ENCODE measurements at regions not wholly inside any gene's neighbourhood (a gene's known extent, or its start where the extent isn't known, plus 50 kb on each side); places are given as distances from the start of the nearest gene placed in this dataset.

DNA sequence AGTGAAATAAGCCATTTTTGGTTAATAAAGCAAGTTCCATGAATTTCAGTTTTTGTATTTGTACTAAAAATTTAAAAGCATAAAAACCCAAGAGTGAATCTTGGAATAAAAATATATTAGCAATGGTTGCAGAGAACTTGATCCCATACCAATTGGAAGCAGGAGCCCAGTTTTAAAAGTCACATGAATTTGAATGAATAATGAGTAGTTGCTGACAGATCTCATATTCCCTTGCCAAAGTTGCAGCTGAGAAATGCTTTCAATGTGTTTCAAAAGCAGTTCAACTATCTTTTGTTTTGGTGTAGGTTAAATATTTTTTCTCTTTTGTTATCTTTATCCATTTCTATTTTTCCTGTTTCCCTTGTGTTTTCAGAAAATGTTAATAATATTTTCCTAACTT is 818.6 kb downstream of the CDH18 start:
- H3K27ac ChIP-seq (ENCODE audit: low read depth in 1 of 2, low read length in 2 of 2), result no peak overlapping the region
- intact Hi-C loops (cut with micrococcal nuclease), result no loop called here
- no peaks in the 10 kb centered on the region for H3K9me3 ChIP-seq (replicated peaks in 1 of 2; ENCODE audit: control insufficient read depth in 1 of 2, insufficient read depth in 1 of 2, low read length in 2 of 2)
- TF ChIP-seq, protein P1, sequence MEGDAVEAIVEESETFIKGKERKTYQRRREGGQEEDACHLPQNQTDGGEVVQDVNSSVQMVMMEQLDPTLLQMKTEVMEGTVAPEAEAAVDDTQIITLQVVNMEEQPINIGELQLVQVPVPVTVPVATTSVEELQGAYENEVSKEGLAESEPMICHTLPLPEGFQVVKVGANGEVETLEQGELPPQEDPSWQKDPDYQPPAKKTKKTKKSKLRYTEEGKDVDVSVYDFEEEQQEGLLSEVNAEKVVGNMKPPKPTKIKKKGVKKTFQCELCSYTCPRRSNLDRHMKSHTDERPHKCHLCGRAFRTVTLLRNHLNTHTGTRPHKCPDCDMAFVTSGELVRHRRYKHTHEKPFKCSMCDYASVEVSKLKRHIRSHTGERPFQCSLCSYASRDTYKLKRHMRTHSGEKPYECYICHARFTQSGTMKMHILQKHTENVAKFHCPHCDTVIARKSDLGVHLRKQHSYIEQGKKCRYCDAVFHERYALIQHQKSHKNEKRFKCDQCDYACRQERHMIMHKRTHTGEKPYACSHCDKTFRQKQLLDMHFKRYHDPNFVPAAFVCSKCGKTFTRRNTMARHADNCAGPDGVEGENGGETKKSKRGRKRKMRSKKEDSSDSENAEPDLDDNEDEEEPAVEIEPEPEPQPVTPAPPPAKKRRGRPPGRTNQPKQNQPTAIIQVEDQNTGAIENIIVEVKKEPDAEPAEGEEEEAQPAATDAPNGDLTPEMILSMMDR (IDR thresholded peaks at IDR 0.05), result no peak
- no peak overlapping the region for H3K4me3 Mint-ChIP-seq
- DNase-seq, result no peak
- no peaks in the 10 kb centered on the region for H3K79me2 ChIP-seq (ENCODE audit: insufficient read depth, low read length)
- no peak overlapping the region for H3K4me2 ChIP-seq (replicated peaks; ENCODE audit: extremely low read depth, low read length, poor library complexity, severe bottlenecking)
- peaks cover 0 to 4% (median 0%) of the 10 kb centered on the region in 7 donors for H3K9me3 Mint-ChIP-seq
- H3K4me1 ChIP-seq (ENCODE audit: control insufficient read depth in 1 of 2, insufficient read depth in 2 of 2, low read length in 2 of 2), result no peaks in the 10 kb centered on the region
- H3K36me3 Mint-ChIP-seq, result no peaks in the 10 kb centered on the region
- no peak overlapping the region for H3K9ac ChIP-seq (ENCODE audit: insufficient read depth, low read length, poor library complexity, severe bottlenecking)
- H3K36me3 ChIP-seq (replicated peaks in 1 of 2; ENCODE audit: control insufficient read depth in 1 of 2, insufficient read depth in 2 of 2, low read length in 2 of 2), result no peaks in the 10 kb centered on the region
- H3K27me3 Mint-ChIP-seq (ENCODE audit: low read depth in 3 of 3), result no peaks in the 10 kb centered on the region
- no peak overlapping the region for H3K27ac Mint-ChIP-seq
- H3K4me1 Mint-ChIP-seq, result no peaks in the 10 kb centered on the region
- H2AFZ ChIP-seq (ENCODE audit: insufficient read depth, low read depth, low read length, poor library complexity, severe bottlenecking), result no peak overlapping the region
- no peak overlapping the region for H3K4me3 ChIP-seq (replicated peaks in 1 of 3; ENCODE audit: low read depth in 2 of 3, low read length in 3 of 3)
- H3K27me3 ChIP-seq (ENCODE audit: control insufficient read depth in 2 of 2, insufficient read depth in 2 of 2, low read length in 2 of 2), result no peaks in the 10 kb centered on the region
- H4K20me1 ChIP-seq (ENCODE audit: insufficient read depth, low read length), result no peaks in the 10 kb centered on the region

DNA sequence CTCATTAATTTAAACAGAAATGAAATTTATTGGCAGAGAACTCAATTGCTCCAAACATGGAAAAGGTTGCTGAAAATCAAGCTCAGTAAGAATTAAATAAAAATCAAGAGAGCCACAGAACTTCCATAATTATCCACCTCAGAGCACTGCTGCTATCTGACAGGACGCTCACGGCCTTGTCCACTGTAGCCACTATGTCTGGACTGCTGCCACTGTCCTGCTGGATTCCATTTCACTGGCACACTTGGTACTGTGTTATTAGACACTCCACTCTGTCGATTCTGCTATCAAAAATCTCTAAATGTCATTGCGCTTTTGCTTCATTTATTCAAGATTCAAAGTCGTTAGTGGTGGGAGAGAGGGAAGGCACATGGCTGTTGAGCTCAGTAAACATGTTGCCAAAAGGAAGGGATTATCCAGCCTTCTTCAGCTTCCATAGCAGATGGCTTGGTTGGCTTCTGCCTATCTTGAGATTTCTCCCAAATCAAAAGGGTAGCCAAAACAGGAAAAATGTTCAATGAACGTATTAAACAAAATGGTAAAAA is 815.0 kb downstream of the CDH18 start:
- H3K79me2 ChIP-seq (ENCODE audit: insufficient read depth, low read length), result no peaks in the 10 kb centered on the region
- Mint-ChIP-seq H3K36me3 (no peaks in the 10 kb centered on the region), H3K27ac (no peak overlapping the region), H3K27me3 (ENCODE audit: low read depth in 3 of 3) (no peaks in the 10 kb centered on the region), H3K9me3 (peaks cover 0 to 4% (median 0%) of the 10 kb centered on the region in 7 donors), H3K4me1 (no peaks in the 10 kb centered on the region), H3K4me3 (no peak overlapping the region)
- TF ChIP-seq, protein P1 (IDR thresholded peaks at IDR 0.05), result no peak
- H3K9ac ChIP-seq (ENCODE audit: insufficient read depth, low read length, poor library complexity, severe bottlenecking), result no peak overlapping the region
- intact Hi-C loops (cut with micrococcal nuclease), result no loop called here
- H3K4me1 ChIP-seq (ENCODE audit: control insufficient read depth in 1 of 2, insufficient read depth in 2 of 2, low read length in 2 of 2), result no peaks in the 10 kb centered on the region
- H3K4me3 ChIP-seq (replicated peaks in 1 of 3; ENCODE audit: low read depth in 2 of 3, low read length in 3 of 3), result no peak overlapping the region
- H4K20me1 ChIP-seq (ENCODE audit: insufficient read depth, low read length), result no peaks in the 10 kb centered on the region
- DNase-seq, result no peak
- no peaks in the 10 kb centered on the region for H3K27me3 ChIP-seq (ENCODE audit: control insufficient read depth in 2 of 2, insufficient read depth in 2 of 2, low read length in 2 of 2)
- no peaks in the 10 kb centered on the region for H3K9me3 ChIP-seq (replicated peaks in 1 of 2; ENCODE audit: control insufficient read depth in 1 of 2, insufficient read depth in 1 of 2, low read length in 2 of 2)
- H3K27ac ChIP-seq (ENCODE audit: low read depth in 1 of 2, low read length in 2 of 2), result no peak overlapping the region
- no peak overlapping the region for H3K4me2 ChIP-seq (replicated peaks; ENCODE audit: extremely low read depth, low read length, poor library complexity, severe bottlenecking)
- H2AFZ ChIP-seq (ENCODE audit: insufficient read depth, low read depth, low read length, poor library complexity, severe bottlenecking), result no peak overlapping the region
- WGBS (ENCODE audit: insufficient coverage), result 100% methylated on average over 2 of the region's 6 CpGs
- H3K36me3 ChIP-seq (replicated peaks in 1 of 2; ENCODE audit: control insufficient read depth in 1 of 2, insufficient read depth in 2 of 2, low read length in 2 of 2), result no peaks in the 10 kb centered on the region

All from CD14-positive monocyte (primary cell).